GM12878 (cell line): ENCODE measurements at regions not wholly inside any gene's neighbourhood (a gene's known extent, or its start where the extent isn't known, plus 50 kb on each side); places are given as distances from the start of the nearest gene placed in this dataset.

Experiments used
- ATAC-seq: fragments of 200-7000 bp; cut with Tn5 transposase; 3 replicates; pipeline ENCODE4 v1.9.1; 2020; ENCODE audit warnings: mild to moderate bottlenecking, moderate library complexity
- BruUV-seq: library from RNA; stranded (reverse); fragments of 400-500 nt; replicated peaks from 2 replicates; lab custom pipeline; 2021; lab: Mats Ljungman, UMichigan
- CTCF ChIA-PET: fragments of 300-600 bp; sonication (Branson Sonifier 250); formaldehyde crosslinking; extraction: SDS; loops from one replicate; lab custom pipeline; 2021; ENCODE audit warnings: inconsistent platforms; lab: Yijun Ruan, JAX
- POLR2A ChIA-PET: fragments of 350-600 bp; formaldehyde crosslinking; extraction: SDS; loops from one replicate; lab custom pipeline; 2021; ENCODE audit warnings: inconsistent platforms; lab: Charles Lee
- RAD21 ChIA-PET: fragments of 300-600 bp; sonication (Branson Sonifier 250); formaldehyde crosslinking; loops from one replicate; lab custom pipeline; 2023; ENCODE audit warnings: antibody characterized with exemption; ENCODE audit not compliant: unreplicated experiment; lab: Charles Lee
- SMC1A ChIA-PET: fragments of 300-600 bp; sonication (Branson Sonifier 250); formaldehyde crosslinking; loops from one replicate; lab custom pipeline; 2023; ENCODE audit not compliant: unreplicated experiment, uncharacterized antibody; lab: Charles Lee
- DNase-seq: peaks from one replicate; pipeline ENCODE4 v3.0.0-alpha.2; 2011; ENCODE audit warnings: low read depth, low spot score
- FAIRE-seq: peaks from 3 replicates; lab custom pipeline; 2011; peaks lifted over from hg19 to GRCh38; lab: Jason Lieb, UNC
- H2AFZ ChIP-seq: 2 replicates; pipeline ENCODE4 v1.6.0; 2011; ENCODE audit warnings: low read depth, low read length, control low read depth; ENCODE audit not compliant: control insufficient read depth
- H3K27ac ChIP-seq: 2 replicates; pipeline ENCODE4 v1.5.1; 2011; ENCODE audit warnings: control low read depth; ENCODE audit not compliant: control insufficient read depth, insufficient read depth
- H3K27me3 ChIP-seq, 2 experiments: replicated peaks in 1 of 2; 2 replicates each; pipeline versions ENCODE4 v1.6.0 to v1.6.1; 2011; ENCODE audit warnings: low read length in 1 of 2; ENCODE audit not compliant: control insufficient read depth in 2 of 2, insufficient read depth in 2 of 2
- H3K36me3 ChIP-seq, 2 experiments: 2 replicates each; pipeline ENCODE4 v1.5.1; 2011; ENCODE audit warnings: low read length in 1 of 2; ENCODE audit not compliant: control insufficient read depth in 2 of 2, insufficient read depth in 2 of 2
- H3K4me1 ChIP-seq: 2 replicates; pipeline ENCODE4 v1.6.1; 2011; ENCODE audit warnings: mild to moderate bottlenecking, low read length, moderate library complexity, mixed read lengths; ENCODE audit not compliant: control insufficient read depth, insufficient read depth
- H3K4me2 ChIP-seq: 2 replicates; pipeline ENCODE4 v1.6.0; 2011; ENCODE audit warnings: control low read depth; ENCODE audit not compliant: control insufficient read depth, insufficient read depth
- H3K4me3 ChIP-seq: fragments of 200-600 bp; sonication (generic); 2 replicates; pipeline ENCODE4 v1.5.1; 2016
- H3K79me2 ChIP-seq: 2 replicates; pipeline ENCODE4 v1.6.0; 2011; ENCODE audit warnings: low read length; ENCODE audit not compliant: control insufficient read depth, insufficient read depth
- H3K9ac ChIP-seq: 2 replicates; pipeline ENCODE4 v1.8.0; 2011; ENCODE audit warnings: low read length, control low read depth, mixed read lengths; ENCODE audit not compliant: control insufficient read depth, insufficient read depth
- H3K9me3 ChIP-seq: replicated peaks from 3 replicates; pipeline ENCODE4 v1.5.1; 2011; ENCODE audit warnings: mild to moderate bottlenecking, low read length; ENCODE audit not compliant: control insufficient read depth, insufficient read depth
- H4K20me1 ChIP-seq: 2 replicates; pipeline ENCODE4 v1.6.0; 2011; ENCODE audit not compliant: control insufficient read depth, insufficient read depth
- BMI1 ChIP-seq: fragments of 450-650 bp; IDR thresholded peaks from 2 replicates; pipeline ENCODE4 v1.6.1; 2016; ENCODE audit warnings: mild to moderate bottlenecking, moderate library complexity, borderline replicate concordance
- CEBPB ChIP-seq, 2 experiments: fragments of 150-350 bp in 1 of 2; IDR thresholded peaks; 2 replicates each; pipeline ENCODE4 v1.6.1; 2012 to 2014; ENCODE audit warnings: low read depth in 2 of 2, low read length in 2 of 2, borderline replicate concordance in 1 of 2, inconsistent platforms in 1 of 2
- JUNB ChIP-seq: IDR thresholded peaks from 2 replicates; pipeline ENCODE4 v1.6.1; 2016; ENCODE audit warnings: antibody characterized with exemption, mild to moderate bottlenecking
- KLF5 ChIP-seq: fragments of 450-650 bp; IDR thresholded peaks from 2 replicates; pipeline ENCODE4 v1.6.1; 2014; ENCODE audit warnings: mild to moderate bottlenecking; ENCODE audit not compliant: partially characterized antibody
- PML ChIP-seq: IDR thresholded peaks from 2 replicates; pipeline ENCODE4 v1.6.1; 2012; ENCODE audit warnings: low read length, inconsistent platforms
- POLR2AphosphoS2 ChIP-seq: IDR thresholded peaks from 2 replicates; pipeline ENCODE4 v1.6.1; 2011; ENCODE audit warnings: low read depth, mild to moderate bottlenecking, low read length, improper control_type of control experiment, moderate library complexity
- SIN3A ChIP-seq: IDR thresholded peaks from 2 replicates; pipeline ENCODE4 v1.6.1; 2012; ENCODE audit warnings: low read depth, low read length, improper control_type of control experiment
- SMC3 ChIP-seq: IDR thresholded peaks from 2 replicates; pipeline ENCODE4 v1.6.1; 2011; ENCODE audit warnings: low read length, improper control_type of control experiment, borderline replicate concordance
- SUZ12 ChIP-seq: fragments of 200-600 bp; sonication (generic); IDR thresholded peaks from one replicate; pipeline ENCODE4 v1.6.1; 2018; ENCODE audit warnings: antibody characterized with exemption, mild to moderate bottlenecking; ENCODE audit not compliant: unreplicated experiment
- TAF1 ChIP-seq: IDR thresholded peaks from 2 replicates; pipeline ENCODE4 v1.6.1; 2011; ENCODE audit warnings: mild to moderate bottlenecking, low read depth, low read length, borderline replicate concordance
- YBX1 ChIP-seq: fragments of 450-650 bp; IDR thresholded peaks from 2 replicates; pipeline ENCODE4 v1.6.1; 2016; ENCODE audit warnings: antibody characterized with exemption
- ZBED1 ChIP-seq: IDR thresholded peaks from 2 replicates; pipeline ENCODE4 v1.6.1; 2016; ENCODE audit warnings: borderline replicate concordance
- WGBS: methylation state at CpG from one replicate; pipeline ENCODE4 v1.1.6; 2016; ENCODE audit warnings: low lambda C conversion rate; ENCODE audit not compliant: insufficient replicate concordance, insufficient coverage; ENCODE audit errors: missing lambda C conversion rate; 5-methylcytosine and 5-hydroxymethylcytosine counted together
- in situ Hi-C: fragments of 300-500 bp; cut with MboI; formaldehyde crosslinking; loops from 9 replicates; pipeline ENCODE4 v1.14.3; 2018; ENCODE audit warnings: mixed read lengths
- intact Hi-C: fragments of 100-400 bp; cut with micrococcal nuclease; formaldehyde crosslinking; loops from one replicate; pipeline ENCODE4 v1.14.2; 2022; ENCODE audit not compliant: unreplicated experiment
- TF ChIP-seq, protein P1 (sequence below): fragments of 450-650 bp; conservative IDR thresholded peaks from 2 replicates; pipeline ENCODE4 v1.6.1; 2017; ENCODE audit warnings: mild to moderate bottlenecking, moderate library complexity

DNA sequence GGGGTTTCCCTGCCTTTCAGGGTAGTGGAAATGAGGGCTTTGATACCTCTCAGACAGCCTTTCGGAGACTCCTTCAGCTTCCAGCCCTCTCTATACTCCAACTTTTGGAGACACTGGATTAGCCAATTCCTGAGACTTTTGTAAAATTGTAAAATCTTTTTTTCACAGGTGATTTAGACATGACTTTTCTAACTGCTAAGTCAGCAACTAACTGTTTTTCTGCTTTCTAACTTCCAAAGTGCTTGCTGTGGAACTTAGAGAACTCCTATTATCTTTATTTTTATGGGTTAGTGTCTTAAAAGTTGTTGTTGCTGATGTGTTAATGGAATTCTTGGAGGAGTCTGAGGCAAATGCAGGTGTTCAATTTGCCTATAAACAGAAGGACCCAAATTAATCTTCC, 616.7 kb upstream of the ID2 start (continued):
- TF ChIP-seq KLF5 (no peak), TAF1 (no peak), SMC3 (no peak), BMI1 (no peak), CEBPB (IDR thresholded peaks at IDR 0.05; ENCODE audit: borderline replicate concordance in 1 of 2, low read depth in 2 of 2, low read length in 2 of 2) (no peak), YBX1 (no peak), PML (no peak), JUNB (no peak)

DNA sequence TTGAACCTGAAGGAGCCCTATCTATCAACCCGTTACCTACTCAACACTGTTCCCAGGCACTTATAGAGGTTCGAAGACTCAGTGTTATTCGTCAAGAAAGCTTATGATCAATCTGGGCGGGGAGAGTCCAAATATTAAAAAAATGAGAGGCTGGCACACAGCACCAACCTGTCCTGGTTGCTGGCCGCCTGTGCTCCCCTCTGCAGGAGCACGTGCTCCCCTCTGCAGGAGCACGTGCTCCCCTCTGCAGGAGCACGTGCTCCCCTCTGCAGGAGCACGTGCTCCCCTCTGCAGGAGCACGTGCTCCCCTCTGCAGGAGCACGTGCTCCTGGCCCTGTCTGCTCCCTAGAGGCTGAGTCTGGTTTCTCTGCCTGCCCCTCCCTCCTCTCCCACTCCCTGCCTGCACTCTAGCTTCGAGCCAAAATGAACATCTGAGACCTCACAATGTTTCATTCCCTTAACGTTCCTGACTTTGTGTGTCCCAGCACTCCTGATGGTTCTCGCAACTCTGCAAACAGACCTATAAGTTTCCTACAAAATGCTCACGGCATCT, 614.0 kb upstream of the ID2 start:
- no peak overlapping the region for H3K4me3 ChIP-seq
- no peaks in the 10 kb centered on the region for H3K4me1 ChIP-seq
- H3K9me3 ChIP-seq = peaks cover 5% of the 10 kb centered on the region; the same call in 2 of the 3 replicates
- no peak overlapping the region for H3K4me2 ChIP-seq
- H4K20me1 ChIP-seq = no peaks in the 10 kb centered on the region
- SMC1A ChIA-PET = interaction anchor here (1.2 to 1.6 kb wide), 3 partner anchors 15 to 97 kb away, joined by 3 read pairs; no protein-coding TSS in a partner anchor
- CTCF ChIA-PET = interaction anchor here (0.7 kb wide), 1 partner anchor 539 kb away, joined by 5 read pairs; no protein-coding TSS in a partner anchor
- no peak overlapping the region for H2AFZ ChIP-seq
- WGBS = 44% methylated on average over 15 of the region's 15 CpGs
- POLR2A ChIA-PET = no interaction called here
- DNase-seq (no peak), FAIRE-seq (no peak), ATAC-seq (no peak)
- H3K27me3 ChIP-seq = no peaks in the 10 kb centered on the region
- H3K27ac ChIP-seq = no peak overlapping the region
- RAD21 ChIA-PET = interaction anchor here (0.6 kb wide), 1 partner anchor 1073 kb away, joined by 3 read pairs; no protein-coding TSS in a partner anchor
- intact Hi-C loops = no loop called here
- H3K36me3 ChIP-seq = no peaks in the 10 kb centered on the region
- in situ Hi-C loops = no loop called here
- H3K79me2 ChIP-seq = no peaks in the 10 kb centered on the region
- TF ChIP-seq PML = no peak
- no peak for TF ChIP-seq SIN3A
- no peak for TF ChIP-seq SUZ12
- TF ChIP-seq, protein P1, sequence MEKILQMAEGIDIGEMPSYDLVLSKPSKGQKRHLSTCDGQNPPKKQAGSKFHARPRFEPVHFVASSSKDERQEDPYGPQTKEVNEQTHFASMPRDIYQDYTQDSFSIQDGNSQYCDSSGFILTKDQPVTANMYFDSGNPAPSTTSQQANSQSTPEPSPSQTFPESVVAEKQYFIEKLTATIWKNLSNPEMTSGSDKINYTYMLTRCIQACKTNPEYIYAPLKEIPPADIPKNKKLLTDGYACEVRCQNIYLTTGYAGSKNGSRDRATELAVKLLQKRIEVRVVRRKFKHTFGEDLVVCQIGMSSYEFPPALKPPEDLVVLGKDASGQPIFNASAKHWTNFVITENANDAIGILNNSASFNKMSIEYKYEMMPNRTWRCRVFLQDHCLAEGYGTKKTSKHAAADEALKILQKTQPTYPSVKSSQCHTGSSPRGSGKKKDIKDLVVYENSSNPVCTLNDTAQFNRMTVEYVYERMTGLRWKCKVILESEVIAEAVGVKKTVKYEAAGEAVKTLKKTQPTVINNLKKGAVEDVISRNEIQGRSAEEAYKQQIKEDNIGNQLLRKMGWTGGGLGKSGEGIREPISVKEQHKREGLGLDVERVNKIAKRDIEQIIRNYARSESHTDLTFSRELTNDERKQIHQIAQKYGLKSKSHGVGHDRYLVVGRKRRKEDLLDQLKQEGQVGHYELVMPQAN = no peak
- TF ChIP-seq ZBED1 = no peak
- TF ChIP-seq CEBPB (IDR thresholded peaks at IDR 0.05; ENCODE audit: borderline replicate concordance in 1 of 2, low read depth in 2 of 2, low read length in 2 of 2) = no peak
- TF ChIP-seq POLR2AphosphoS2 = no peak
- TF ChIP-seq SMC3 = no peak
- no TSS peak for BruUV-seq
- H3K9ac ChIP-seq = no peak overlapping the region
